ENCODE measurements at regions not wholly inside any gene's neighbourhood (a gene's known extent, or its start where the extent isn't known, plus 50 kb on each side); places are given as distances from the start of the nearest gene placed in this dataset.

GRCh38 chr12:20280515-20280914 is 87.8 kb upstream of the PDE3A start:
- no peaks in the 10 kb centered on the region for H3K36me3 Mint-ChIP-seq (ENCODE audit: low read depth)
- H3K4me3 Mint-ChIP-seq (ENCODE audit: unreplicated experiment), result no peak overlapping the region
- H3K9me3 Mint-ChIP-seq (ENCODE audit: low read depth), result no peaks in the 10 kb centered on the region
- no peak overlapping the region for H3K27ac Mint-ChIP-seq (ENCODE audit: unreplicated experiment)
- peaks cover 31% of the 10 kb centered on the region for H3K4me1 Mint-ChIP-seq (ENCODE audit: low read depth)
- no peak for DNase-seq (ENCODE audit: low spot score)
- H3K27me3 Mint-ChIP-seq (ENCODE audit: low read depth), result no peaks in the 10 kb centered on the region
- TF ChIP-seq CTCF (IDR thresholded peaks at IDR 0.05), result no peak

- H3K36me3 Mint-ChIP-seq (ENCODE audit: low read depth), result no peaks in the 10 kb centered on the region
- H3K4me3 Mint-ChIP-seq (ENCODE audit: unreplicated experiment), result no peak overlapping the region
- no peaks in the 10 kb centered on the region for H3K27me3 Mint-ChIP-seq (ENCODE audit: low read depth)
- peak overlapping the region; percentile 64 for H3K27ac Mint-ChIP-seq (ENCODE audit: unreplicated experiment)
- H3K4me1 Mint-ChIP-seq (ENCODE audit: low read depth), result peaks cover 28% of the 10 kb centered on the region
- peaks cover 5% of the 10 kb centered on the region for H3K9me3 Mint-ChIP-seq (ENCODE audit: low read depth)
- TF ChIP-seq CTCF (IDR thresholded peaks at IDR 0.05), result no peak
- DNase-seq (ENCODE audit: low spot score), result no peak
Measured at GRCh38 chr12:20282401-20282800, 85.9 kb upstream of the PDE3A start.

GRCh38 chr12:20283482-20283881 is 84.9 kb upstream of the PDE3A start:
- Mint-ChIP-seq H3K4me1 (ENCODE audit: low read depth) (peaks cover 28% of the 10 kb centered on the region), H3K4me3 (ENCODE audit: unreplicated experiment) (no peak overlapping the region), H3K9me3 (ENCODE audit: low read depth) (peaks cover 12% of the 10 kb centered on the region), H3K27ac (ENCODE audit: unreplicated experiment) (peak overlapping the region; percentile 39), H3K36me3 (ENCODE audit: low read depth) (no peaks in the 10 kb centered on the region), H3K27me3 (ENCODE audit: low read depth) (no peaks in the 10 kb centered on the region)
- no peak for DNase-seq (ENCODE audit: low spot score)
- no peak for TF ChIP-seq CTCF (IDR thresholded peaks at IDR 0.05)

GRCh38 chr12:20289520-20289919 is 78.8 kb upstream of the PDE3A start:
- Mint-ChIP-seq H3K9me3 (ENCODE audit: low read depth) (peaks cover 25% of the 10 kb centered on the region), H3K4me3 (ENCODE audit: unreplicated experiment) (no peak overlapping the region), H3K27ac (ENCODE audit: unreplicated experiment) (no peak overlapping the region), H3K27me3 (ENCODE audit: low read depth) (no peaks in the 10 kb centered on the region), H3K36me3 (ENCODE audit: low read depth) (no peaks in the 10 kb centered on the region), H3K4me1 (ENCODE audit: low read depth) (peaks cover under 1% of the 10 kb centered on the region)
- TF ChIP-seq CTCF (IDR thresholded peaks at IDR 0.05), result no peak
- DNase-seq (ENCODE audit: low spot score), result no peak

- no peak for DNase-seq (ENCODE audit: low spot score)
- Mint-ChIP-seq H3K9me3 (ENCODE audit: low read depth) (peaks cover 20% of the 10 kb centered on the region), H3K4me1 (ENCODE audit: low read depth) (no peaks in the 10 kb centered on the region), H3K27ac (ENCODE audit: unreplicated experiment) (no peak overlapping the region), H3K27me3 (ENCODE audit: low read depth) (no peaks in the 10 kb centered on the region), H3K36me3 (ENCODE audit: low read depth) (peaks cover 12% of the 10 kb centered on the region), H3K4me3 (ENCODE audit: unreplicated experiment) (no peak overlapping the region)
- TF ChIP-seq CTCF (IDR thresholded peaks at IDR 0.05), result no peak
Measured at GRCh38 chr12:20300457-20300856, 67.9 kb upstream of the PDE3A start.

All from chondrocyte (in vitro differentiated cells).